Breast epithelium (tissue), 3 donors: ENCODE measurements at regions not wholly inside any gene's neighbourhood (a gene's known extent, or its start where the extent isn't known, plus 50 kb on each side); places are given as distances from the start of the nearest gene placed in this dataset.

Source experiments
- CTCF ChIP-seq, 3 donors: fragments of 450-650 bp; IDR thresholded peaks; one replicate each; pipeline ENCODE4 v1.5.1; 2016 to 2017; ENCODE audit warnings: antibody characterized with exemption in 3 of 3, mild to moderate bottlenecking in 3 of 3, moderate library complexity in 3 of 3
- POLR2AphosphoS5 ChIP-seq, 3 donors: sonication (generic); formaldehyde crosslinking; IDR thresholded peaks; one replicate each; pipeline ENCODE4 v1.6.1; 2017; ENCODE audit warnings: antibody characterized with exemption in 3 of 3

GRCh38 chr11:59009661-59010060, 70.4 kb downstream of the GLYATL1 start:
- no peak for TF ChIP-seq CTCF (IDR thresholded peaks at IDR 0.05)
- TF ChIP-seq POLR2AphosphoS5 (IDR thresholded peaks at IDR 0.05), result no peak
